ES-I3 (cell line): ENCODE measurements at regions not wholly inside any gene's neighbourhood (a gene's known extent, or its start where the extent isn't known, plus 50 kb on each side); places are given as distances from the start of the nearest gene placed in this dataset.
"Not testable (repeated sequence)": the region's sequence is repeated elsewhere in the genome, so short reads cannot be mapped to it uniquely, and the experiment has no call there.

Source experiments
- H3K36me3 ChIP-seq: 2 replicates; pipeline ENCODE4 v1.6.1; 2013; ENCODE audit warnings: mild to moderate bottlenecking, low read length, control low read depth, moderate library complexity; ENCODE audit not compliant: insufficient read depth
- H3K4me1 ChIP-seq: 2 replicates; pipeline ENCODE4 v1.6.1; 2013; ENCODE audit warnings: mild to moderate bottlenecking, control low read depth, low read length; ENCODE audit not compliant: insufficient read depth
- H3K9ac ChIP-seq: 2 replicates; pipeline ENCODE4 v1.6.1; 2013; ENCODE audit warnings: low read depth, mild to moderate bottlenecking, low read length, moderate library complexity
- H3K9me3 ChIP-seq: 2 replicates; pipeline ENCODE4 v1.6.1; 2013; ENCODE audit warnings: mild to moderate bottlenecking, low read length, moderate library complexity; ENCODE audit not compliant: control insufficient read depth, insufficient read depth

GRCh38 chrX:95893636-95894035 lies 791.0 kb upstream of the DIAPH2 start:
- no peaks in the 10 kb centered on the region for H3K9me3 ChIP-seq
- H3K36me3 ChIP-seq = no peaks in the 10 kb centered on the region
- no peaks in the 10 kb centered on the region for H3K4me1 ChIP-seq
- H3K9ac ChIP-seq = no peak overlapping the region

GRCh38 chrX:95903490-95903889 lies 781.2 kb upstream of the DIAPH2 start:
- no peak overlapping the region for H3K9ac ChIP-seq
- H3K4me1 ChIP-seq = peaks cover 10% of the 10 kb centered on the region
- no peaks in the 10 kb centered on the region for H3K36me3 ChIP-seq
- no peaks in the 10 kb centered on the region for H3K9me3 ChIP-seq

GRCh38 chrX:95903975-95904374 lies 780.7 kb upstream of the DIAPH2 start:
- Histone ChIP-seq H3K9me3 (no peaks in the 10 kb centered on the region), H3K36me3 (no peaks in the 10 kb centered on the region), H3K4me1 (peaks cover 10% of the 10 kb centered on the region), H3K9ac (no peak overlapping the region)

GRCh38 chrX:95907081-95907480 lies 777.6 kb upstream of the DIAPH2 start:
- Histone ChIP-seq H3K4me1 (peaks cover 10% of the 10 kb centered on the region; the same call in 1 of the 2 replicates), H3K9ac (no peak overlapping the region), H3K36me3 (no peaks in the 10 kb centered on the region), H3K9me3 (no peaks in the 10 kb centered on the region)

- H3K36me3 ChIP-seq = no peaks in the 10 kb centered on the region
- 0 out of 2 replicates have a peak, but pooled peaks cover 3% of the 10 kb centered on the region for H3K4me1 ChIP-seq
- no peak overlapping the region for H3K9ac ChIP-seq
- H3K9me3 ChIP-seq = no peaks in the 10 kb centered on the region
These were observed 773.6 kb upstream of the DIAPH2 start for GRCh38 chrX:95911062-95911461.

GRCh38 chrX:95919605-95920004 lies 765.0 kb upstream of the DIAPH2 start:
- H3K36me3 ChIP-seq = no peaks in the 10 kb centered on the region
- no peaks in the 10 kb centered on the region; the same call in 1 of the 2 replicates for H3K9me3 ChIP-seq
- no peaks in the 10 kb centered on the region for H3K4me1 ChIP-seq
- H3K9ac ChIP-seq = no peak overlapping the region

GRCh38 chrX:95945528-95945927 lies 739.1 kb upstream of the DIAPH2 start:
- no peaks in the 10 kb centered on the region for H3K4me1 ChIP-seq
- no peak overlapping the region for H3K9ac ChIP-seq
- no peaks in the 10 kb centered on the region for H3K36me3 ChIP-seq
- no peaks in the 10 kb centered on the region for H3K9me3 ChIP-seq

- no peaks in the 10 kb centered on the region for H3K36me3 ChIP-seq
- H3K9ac ChIP-seq = no peak overlapping the region
- H3K9me3 ChIP-seq = no peaks in the 10 kb centered on the region
These were observed 735.1 kb upstream of the DIAPH2 start for GRCh38 chrX:95949588-95949987.

GRCh38 chrX:95950679-95951078 lies 734.0 kb upstream of the DIAPH2 start:
- H3K36me3 ChIP-seq = no peaks in the 10 kb centered on the region
- H3K4me1 ChIP-seq = no peaks in the 10 kb centered on the region
- H3K9ac ChIP-seq = no peak overlapping the region
- H3K9me3 ChIP-seq = no peaks in the 10 kb centered on the region

More at GRCh38 chrX:95949588-95949987, 735.1 kb upstream of the DIAPH2 start:
- H3K4me1 ChIP-seq = no peaks in the 10 kb centered on the region

- Histone ChIP-seq H3K36me3 (no peaks in the 10 kb centered on the region), H3K9ac (no peak overlapping the region), H3K4me1 (no peaks in the 10 kb centered on the region), H3K9me3 (peaks cover 13% of the 10 kb centered on the region)
These were observed 731.1 kb upstream of the DIAPH2 start for GRCh38 chrX:95953564-95953963.

GRCh38 chrX:95956745-95957144 lies 727.9 kb upstream of the DIAPH2 start:
- no peak overlapping the region for H3K9ac ChIP-seq
- no peaks in the 10 kb centered on the region for H3K4me1 ChIP-seq
- no peaks in the 10 kb centered on the region for H3K36me3 ChIP-seq
- peaks cover 13% of the 10 kb centered on the region for H3K9me3 ChIP-seq

GRCh38 chrX:95973456-95974095 lies 711.1 kb upstream of the DIAPH2 start:
- H3K9me3 ChIP-seq, H3K9ac ChIP-seq, H3K36me3 ChIP-seq, H3K4me1 ChIP-seq: not testable (repeated sequence)

GRCh38 chrX:95974096-95974470 lies 710.6 kb upstream of the DIAPH2 start:
- H3K9ac ChIP-seq = no peak overlapping the region

GRCh38 chrX:95974890-95975289 lies 709.8 kb upstream of the DIAPH2 start:
- Histone ChIP-seq H3K36me3 (no peaks in the 10 kb centered on the region), H3K4me1 (no peaks in the 10 kb centered on the region), H3K9me3 (no peaks in the 10 kb centered on the region), H3K9ac (no peak overlapping the region)

More at GRCh38 chrX:95974096-95974470, 710.6 kb upstream of the DIAPH2 start:
- Histone ChIP-seq H3K36me3 (no peaks in the 10 kb centered on the region), H3K9me3 (no peaks in the 10 kb centered on the region), H3K4me1 (no peaks in the 10 kb centered on the region)

GRCh38 chrX:95995583-95995982 lies 689.1 kb upstream of the DIAPH2 start:
- H3K36me3 ChIP-seq = no peaks in the 10 kb centered on the region
- no peaks in the 10 kb centered on the region for H3K4me1 ChIP-seq
- no peak overlapping the region for H3K9ac ChIP-seq
- no peaks in the 10 kb centered on the region; the same call in 1 of the 2 replicates for H3K9me3 ChIP-seq
